Stimulated activated CD4-positive, alpha-beta T cell treated with anti-CD3 and anti-CD28 coated beads, Interleukin-12 subunit alpha, Interleukin-12 subunit beta, amount 100 ng/mL, for 48 hours (primary cell): ENCODE measurements at regions not wholly inside any gene's neighbourhood (a gene's known extent, or its start where the extent isn't known, plus 50 kb on each side); places are given as distances from the start of the nearest gene placed in this dataset.

Source experiments
- DNase-seq, 3 donors: peaks; one replicate each; pipeline ENCODE4 v3.0.0-alpha.2; 2020; ENCODE audit warnings: low read depth in 2 of 3, low spot score in 1 of 3

DNA sequence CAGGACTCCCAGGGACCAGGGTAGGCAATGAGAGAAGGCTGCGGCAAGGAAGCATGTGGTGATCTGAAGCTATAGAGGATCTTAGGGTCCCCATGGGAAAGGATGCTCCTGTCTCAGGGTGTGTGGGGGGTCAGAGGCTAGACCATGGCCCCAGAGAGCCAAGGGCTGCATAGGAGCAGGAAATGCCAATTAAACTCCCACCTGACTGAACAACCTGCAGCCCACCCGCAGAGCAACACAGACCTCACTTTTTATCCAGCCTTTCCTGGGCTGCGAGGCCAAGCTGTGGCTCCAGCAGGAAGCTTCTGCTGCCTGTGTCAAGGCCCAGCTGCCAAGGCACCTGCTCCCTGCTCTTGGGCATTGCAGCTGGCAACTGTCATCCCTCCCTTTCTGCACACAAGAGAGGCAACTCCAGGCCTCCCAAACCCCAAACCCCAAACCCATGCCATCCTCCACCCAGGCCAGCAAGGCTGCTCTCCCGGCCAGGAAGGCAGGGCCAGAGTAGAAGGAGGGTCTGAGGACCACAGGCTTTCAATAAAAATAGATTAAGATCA is 290.1 kb downstream of the FOXO1 start:
- no peak for DNase-seq

DNA sequence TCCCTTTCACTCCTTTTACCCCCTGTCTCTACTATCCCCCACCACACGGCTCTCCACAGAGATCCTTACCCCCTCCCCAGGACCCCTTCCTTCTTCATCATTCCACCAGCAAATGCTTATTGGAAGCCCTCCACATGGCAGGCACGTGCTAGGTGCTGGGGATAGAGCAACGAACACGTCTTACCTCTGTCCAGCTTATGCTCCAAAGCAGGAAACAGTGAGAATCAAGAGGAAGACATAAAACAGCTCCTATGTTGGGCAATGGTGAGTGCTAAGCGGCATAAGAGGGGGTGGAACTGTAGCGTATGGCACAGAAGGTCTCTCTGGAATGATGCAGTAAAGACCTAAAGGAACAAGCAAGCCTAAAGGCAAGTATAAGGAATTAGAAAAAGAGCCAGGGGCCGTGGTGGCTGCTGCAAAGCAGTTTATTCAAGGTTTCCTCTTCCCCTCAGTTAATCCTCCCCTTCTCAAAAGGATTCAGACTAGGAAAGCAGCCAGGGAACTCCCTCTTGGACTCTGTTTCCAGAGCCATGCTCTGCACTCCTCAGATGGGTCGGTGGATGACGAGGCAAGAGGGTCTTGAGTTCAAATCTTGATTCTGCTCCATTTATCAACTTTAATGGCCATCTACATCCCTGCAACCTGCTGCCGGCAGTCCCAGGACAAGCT is 289.4 kb downstream of the FOXO1 start:
- no peak for DNase-seq

- DNase-seq = peak in 2 of 3 donors; percentile 12 to 33
These were observed 288.7 kb downstream of the FOXO1 start for GRCh38 chr13:40377783-40378182.

- DNase-seq = no peak
These were observed 287.2 kb downstream of the FOXO1 start for GRCh38 chr13:40379196-40379595.

DNA sequence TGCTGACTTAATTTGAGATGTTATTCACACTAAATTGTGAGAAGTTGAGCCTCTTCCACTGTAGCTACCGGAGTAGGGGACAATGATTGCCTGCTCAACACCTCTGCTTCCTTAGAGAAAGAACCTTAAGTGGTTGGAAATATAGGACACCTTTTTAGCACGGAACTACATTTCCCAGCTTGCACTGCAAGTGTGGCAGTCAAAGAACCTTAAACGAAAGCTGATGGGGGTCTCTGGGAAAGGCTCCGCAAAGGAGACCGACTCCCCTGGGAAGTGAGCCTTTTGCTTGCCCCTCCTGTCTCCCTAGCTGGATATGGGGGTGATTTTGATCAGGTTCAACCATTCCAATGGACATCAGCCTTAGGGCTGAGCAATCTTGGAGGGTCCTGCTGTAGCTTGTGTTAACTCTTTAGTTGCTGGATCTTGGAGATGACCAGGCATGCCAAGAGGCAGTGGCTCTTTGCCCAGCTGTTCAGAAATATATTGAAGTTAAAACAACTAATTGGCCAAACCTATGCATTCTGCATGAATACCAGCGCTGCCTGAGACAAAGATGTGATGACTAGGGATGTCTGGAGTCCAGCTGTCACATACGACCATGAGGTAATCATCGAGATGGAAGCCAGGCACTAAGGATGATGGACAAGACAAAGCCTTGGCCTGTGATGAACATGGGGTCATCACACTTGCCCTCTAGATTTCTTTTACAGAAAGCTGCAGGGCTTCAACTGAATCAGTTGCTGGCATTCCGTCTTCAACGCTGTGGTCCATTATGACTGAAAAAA is 286.5 kb downstream of the FOXO1 start:
- no peak for DNase-seq

GRCh38 chr13:40381935-40382764 is 284.3 kb downstream of the FOXO1 start:
- no peak for DNase-seq

- no peak for DNase-seq
These were observed 283.3 kb downstream of the FOXO1 start for GRCh38 chr13:40383132-40383531.

DNA sequence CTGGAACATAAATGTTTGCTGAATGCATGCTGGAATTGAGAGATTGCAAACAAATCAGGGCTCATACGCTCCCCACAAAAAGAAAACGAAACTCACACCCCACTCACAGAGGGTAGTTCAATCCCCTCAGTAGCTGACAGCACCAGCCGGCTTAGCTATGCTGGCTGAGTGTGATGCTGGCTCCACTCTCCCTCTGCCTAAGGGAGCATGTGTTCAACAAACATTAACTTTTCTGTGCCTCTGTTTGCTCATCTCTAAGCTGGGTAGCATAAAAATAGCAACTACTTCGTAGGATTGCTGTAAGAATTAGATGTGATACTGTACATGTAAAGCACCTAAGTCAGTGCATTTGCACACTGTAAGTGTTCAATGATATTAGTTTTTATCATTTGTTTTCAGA is 282.6 kb downstream of the FOXO1 start:
- no peak for DNase-seq

DNA sequence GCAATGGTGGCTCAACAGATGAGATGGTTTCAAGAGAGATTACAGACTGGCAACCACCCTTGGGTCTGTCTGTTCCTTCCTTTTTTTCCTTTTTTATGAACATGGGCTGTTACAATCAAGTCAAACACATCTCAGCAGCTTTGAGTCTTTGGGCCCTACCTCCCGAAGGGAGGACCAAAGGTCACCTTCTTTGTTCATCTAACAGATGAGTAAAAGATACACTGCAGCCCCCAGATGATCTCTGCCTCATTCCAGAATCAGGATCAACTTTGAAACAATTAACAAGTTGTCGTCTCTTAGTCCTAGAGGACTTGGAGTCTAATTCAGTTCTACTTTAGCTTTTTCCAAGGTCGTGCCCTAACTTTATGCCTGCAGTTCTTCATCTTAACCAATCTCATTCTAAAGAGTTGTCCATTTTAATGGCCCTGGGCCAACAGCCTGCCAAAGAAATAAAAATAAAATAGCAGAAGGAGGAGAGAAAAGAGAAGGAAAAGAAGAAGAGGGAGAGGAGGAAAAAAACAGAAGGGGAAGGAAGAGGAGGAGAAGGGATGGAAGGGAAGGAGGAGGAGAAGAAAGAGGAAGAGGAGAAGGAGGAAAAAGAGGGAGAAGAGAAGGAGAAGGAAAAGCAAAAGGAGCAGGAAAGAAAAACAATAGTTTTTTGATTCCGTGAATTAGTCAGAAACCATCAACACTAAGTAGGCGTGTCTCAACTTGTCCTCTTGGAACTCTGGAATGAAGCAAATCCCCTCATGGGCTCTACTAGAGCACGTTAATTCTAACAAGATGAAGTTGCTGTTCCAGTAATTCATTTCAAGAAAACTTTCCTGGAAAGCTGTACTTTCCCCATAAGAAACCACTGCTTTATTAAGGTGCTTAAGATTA is 281.2 kb downstream of the FOXO1 start:
- no peak for DNase-seq

GRCh38 chr13:40385858-40386180 is 280.6 kb downstream of the FOXO1 start:
- no peak for DNase-seq

GRCh38 chr13:40386586-40386985 is 279.9 kb downstream of the FOXO1 start:
- DNase-seq = no peak

DNA sequence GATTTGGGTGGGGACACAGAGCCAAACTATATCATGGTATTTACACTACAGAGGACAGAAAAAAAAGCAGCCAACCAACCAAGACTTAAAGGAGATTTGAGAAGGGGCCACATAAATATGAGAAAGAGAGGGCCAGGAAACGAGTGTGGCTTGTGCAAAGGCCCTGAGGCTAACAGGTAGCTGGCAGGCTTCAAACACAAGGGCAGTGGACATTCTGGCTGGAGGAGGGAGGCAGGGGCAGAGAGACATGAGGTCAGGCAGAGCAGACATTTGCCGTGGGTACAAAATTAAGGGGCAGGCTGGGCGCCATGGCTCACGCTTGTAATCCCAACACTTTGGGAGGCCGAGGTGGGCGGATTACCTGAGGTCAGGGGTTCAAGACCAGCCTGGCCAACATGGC is 278.7 kb downstream of the FOXO1 start:
- no peak for DNase-seq

DNA sequence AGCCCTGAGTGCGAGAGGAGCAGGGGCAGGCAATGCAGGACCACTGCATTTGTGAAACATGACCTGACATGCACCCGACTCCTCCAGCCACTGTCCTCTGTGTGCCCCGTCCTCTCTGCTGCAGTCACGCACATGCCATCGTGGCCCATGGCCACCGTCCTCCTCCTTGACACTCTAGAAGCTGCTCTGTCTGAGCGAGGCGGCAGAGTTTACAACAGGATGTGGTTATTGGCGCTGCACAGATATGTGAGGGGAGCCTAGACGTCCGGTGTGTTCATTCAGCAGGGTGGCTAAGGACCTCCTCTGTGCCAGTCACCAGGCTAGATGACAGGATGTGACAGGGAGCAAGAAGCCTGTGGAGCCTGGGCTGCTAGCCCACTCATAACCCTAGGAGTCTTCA is 277.8 kb downstream of the FOXO1 start:
- peak; percentile 60 to 77 (median 66) for DNase-seq

DNA sequence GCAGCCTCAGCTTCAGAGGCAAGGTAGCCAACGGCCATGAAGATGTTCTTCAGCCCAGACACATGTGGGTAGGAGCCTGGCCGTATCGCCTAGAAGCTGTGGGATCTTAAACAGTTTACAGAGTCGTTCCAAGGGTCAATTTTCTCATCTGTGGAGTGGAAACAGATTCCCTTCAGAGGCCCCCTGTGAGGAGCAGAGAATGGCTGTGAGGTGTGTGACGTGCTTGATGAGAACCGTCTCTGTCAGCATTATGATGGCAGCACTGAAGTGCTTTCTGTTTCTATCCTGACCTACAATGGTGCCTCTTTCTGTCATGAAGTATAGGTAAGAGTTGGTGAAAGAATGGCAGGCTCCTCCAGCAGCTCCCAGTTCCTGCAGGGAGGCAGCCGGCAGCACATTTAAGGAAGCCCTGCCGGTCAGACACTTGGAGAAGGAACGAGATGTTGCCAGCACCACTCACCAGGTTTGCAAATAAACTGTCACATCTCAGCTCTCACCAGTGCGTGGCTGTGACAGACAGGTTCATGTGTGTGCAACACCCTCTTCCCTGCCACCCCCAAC is 277.3 kb downstream of the FOXO1 start:
- DNase-seq = peak in 2 of 3 donors; percentile 22 to 24

DNA sequence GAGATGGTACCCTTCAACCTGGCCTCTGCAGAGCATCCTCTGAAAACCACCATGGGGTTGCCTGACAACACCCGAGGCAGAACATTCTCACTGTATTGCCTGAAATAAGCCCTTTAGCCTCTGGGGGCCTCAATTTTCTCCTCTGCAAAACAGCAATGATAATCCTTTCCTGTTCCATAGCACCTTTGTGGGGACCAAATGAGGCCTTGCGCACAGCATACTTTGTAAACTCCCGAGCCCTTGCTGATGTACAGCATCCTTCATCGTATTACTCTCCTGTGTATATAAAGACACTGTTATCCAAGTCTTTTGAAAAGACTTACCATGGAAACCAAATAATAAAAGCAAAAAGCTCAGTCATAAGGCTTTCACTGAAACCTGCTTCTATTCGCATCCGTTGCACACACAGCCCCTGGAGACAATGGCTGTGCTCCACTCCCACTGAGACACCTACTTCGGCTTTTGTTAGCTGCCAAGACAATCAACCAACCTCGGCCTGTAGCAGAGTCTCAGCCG is 276.0 kb downstream of the FOXO1 start:
- DNase-seq = no peak

DNA sequence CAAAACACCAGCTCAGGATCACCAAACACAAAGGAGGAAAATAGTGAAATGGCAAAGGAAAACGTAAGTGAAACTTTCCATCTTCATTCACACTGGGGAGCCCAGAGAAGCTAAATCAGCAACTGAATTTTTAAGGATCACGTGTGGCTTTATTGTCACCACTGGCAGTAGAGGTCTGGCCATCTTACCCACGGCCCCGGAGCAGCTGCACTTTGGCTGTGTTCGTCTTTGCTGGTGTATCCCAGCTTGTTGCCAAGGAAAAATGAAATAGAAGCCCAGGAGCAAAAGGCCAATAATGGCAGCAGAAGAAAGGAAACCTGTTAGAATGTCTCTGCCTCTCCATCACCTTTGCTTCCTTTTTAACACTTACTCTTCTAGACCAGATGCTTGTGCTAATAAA is 274.7 kb downstream of the FOXO1 start:
- no peak for DNase-seq

DNA sequence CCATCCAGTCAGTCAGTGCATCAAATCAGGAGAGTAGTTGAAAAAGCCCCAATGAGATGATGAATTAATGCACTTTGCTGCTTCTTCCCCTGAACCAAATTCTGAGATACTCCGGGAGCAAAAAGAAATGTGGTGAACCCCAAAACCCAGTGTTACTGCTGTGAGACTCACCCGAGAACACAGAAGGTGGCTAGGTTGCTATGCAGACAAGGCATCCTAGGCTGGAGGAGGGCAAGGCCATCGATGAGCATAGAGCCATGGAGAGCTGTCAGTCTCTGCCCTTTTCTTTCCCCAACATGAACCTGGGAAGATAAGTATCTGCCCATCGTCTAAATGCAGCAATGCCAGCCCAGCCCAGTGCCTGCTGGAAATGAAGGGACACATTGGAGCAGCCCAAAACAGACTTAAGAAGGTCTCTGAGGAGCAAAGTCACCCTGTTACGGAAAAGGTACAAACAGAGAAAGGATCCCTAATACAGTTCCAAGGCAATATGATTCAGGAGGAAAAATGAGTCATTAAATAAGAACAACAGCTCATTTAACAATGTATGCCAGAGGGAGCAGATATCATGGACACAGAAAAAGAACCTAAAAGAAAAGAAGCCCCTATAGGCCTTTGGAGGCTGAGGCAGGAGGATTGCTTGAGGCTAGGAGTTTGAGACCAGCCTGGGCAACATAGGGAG is 272.0 kb downstream of the FOXO1 start:
- no peak for DNase-seq

- DNase-seq = no peak
These were observed 268.4 kb downstream of the FOXO1 start for GRCh38 chr13:40398065-40398464.

- no peak for DNase-seq
These were observed 266.7 kb downstream of the FOXO1 start for GRCh38 chr13:40399756-40400155.
